H1 (cell line): ENCODE measurements at regions not wholly inside any gene's neighbourhood (a gene's known extent, or its start where the extent isn't known, plus 50 kb on each side); places are given as distances from the start of the nearest gene placed in this dataset.

ENCODE experiments used
- EP300 ChIP-seq, 2 experiments: IDR thresholded peaks; 1 replicate in 1 of 2; 2 replicates in 1 of 2; pipeline ENCODE4 v1.6.1; 2011 to 2012; ENCODE audit warnings: low read depth in 2 of 2, low read length in 2 of 2, mild to moderate bottlenecking in 2 of 2, borderline replicate concordance in 1 of 2, inconsistent platforms in 1 of 2, moderate library complexity in 1 of 2
- HDAC6 ChIP-seq: IDR thresholded peaks from one replicate; pipeline ENCODE4 v1.7.1; 2012; ENCODE audit warnings: low read depth, mild to moderate bottlenecking, inconsistent platforms, low read length, moderate library complexity
- KDM1A ChIP-seq: fragments of 200-600, 300-600 bp; sonication (generic); IDR thresholded peaks from 2 replicates; pipeline ENCODE4 v1.7.1; 2016; ENCODE audit warnings: mild to moderate bottlenecking, low read length, borderline replicate concordance
- NRF1 ChIP-seq: IDR thresholded peaks from 2 replicates; pipeline ENCODE4 v1.6.1; 2011; ENCODE audit warnings: mild to moderate bottlenecking, low read depth, low read length, improper control_type of control experiment
- RAD21 ChIP-seq, 2 experiments: IDR thresholded peaks in 1 of 2; conservative IDR thresholded peaks in 1 of 2; 2 replicates each; pipeline ENCODE4 v1.6.1; 2011; ENCODE audit warnings: low read depth in 2 of 2, low read length in 2 of 2, improper control_type of control experiment in 1 of 2, inconsistent platforms in 1 of 2, mild to moderate bottlenecking in 1 of 2, moderate library complexity in 1 of 2
- TAF1 ChIP-seq: IDR thresholded peaks from 2 replicates; pipeline ENCODE4 v1.6.1; 2011; ENCODE audit warnings: mild to moderate bottlenecking, low read depth, low read length
- YY1 ChIP-seq: IDR thresholded peaks from 2 replicates; pipeline ENCODE4 v1.6.1; 2011; ENCODE audit warnings: low read depth, mild to moderate bottlenecking, low read length
- TF ChIP-seq, protein P1 (sequence below), 3 experiments: IDR thresholded peaks; 1 replicate in 2 of 3; 2 replicates in 1 of 3; pipeline versions ENCODE4 v1.5.1 to v1.6.1; 2011; ENCODE audit warnings: low read length in 3 of 3, mild to moderate bottlenecking in 3 of 3, inconsistent platforms in 2 of 3, low read depth in 1 of 3, moderate library complexity in 1 of 3; ENCODE audit not compliant: insufficient read depth in 1 of 3; ENCODE audit errors: control extremely low read depth in 1 of 3

DNA sequence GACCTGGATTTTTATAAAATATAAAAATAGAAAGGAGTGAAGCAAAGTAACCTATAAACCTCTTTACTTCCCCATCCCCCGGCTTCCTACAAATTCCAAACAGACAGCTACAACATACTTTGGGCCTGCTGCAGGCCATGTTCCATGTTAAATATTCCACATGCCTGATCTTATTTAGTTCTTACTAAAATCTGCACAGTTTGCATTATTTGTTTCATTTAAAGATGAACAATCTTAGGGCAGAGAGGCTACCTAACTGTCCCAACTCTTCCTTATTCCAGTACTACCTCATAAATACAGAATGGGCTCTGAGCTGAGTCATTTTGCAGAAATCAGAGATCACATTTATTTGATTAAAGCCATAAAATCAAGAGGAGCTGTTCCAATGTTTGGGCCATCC is 665.0 kb downstream of the PDCD6IP start:
- no peak for TF ChIP-seq NRF1
- TF ChIP-seq, protein P1, sequence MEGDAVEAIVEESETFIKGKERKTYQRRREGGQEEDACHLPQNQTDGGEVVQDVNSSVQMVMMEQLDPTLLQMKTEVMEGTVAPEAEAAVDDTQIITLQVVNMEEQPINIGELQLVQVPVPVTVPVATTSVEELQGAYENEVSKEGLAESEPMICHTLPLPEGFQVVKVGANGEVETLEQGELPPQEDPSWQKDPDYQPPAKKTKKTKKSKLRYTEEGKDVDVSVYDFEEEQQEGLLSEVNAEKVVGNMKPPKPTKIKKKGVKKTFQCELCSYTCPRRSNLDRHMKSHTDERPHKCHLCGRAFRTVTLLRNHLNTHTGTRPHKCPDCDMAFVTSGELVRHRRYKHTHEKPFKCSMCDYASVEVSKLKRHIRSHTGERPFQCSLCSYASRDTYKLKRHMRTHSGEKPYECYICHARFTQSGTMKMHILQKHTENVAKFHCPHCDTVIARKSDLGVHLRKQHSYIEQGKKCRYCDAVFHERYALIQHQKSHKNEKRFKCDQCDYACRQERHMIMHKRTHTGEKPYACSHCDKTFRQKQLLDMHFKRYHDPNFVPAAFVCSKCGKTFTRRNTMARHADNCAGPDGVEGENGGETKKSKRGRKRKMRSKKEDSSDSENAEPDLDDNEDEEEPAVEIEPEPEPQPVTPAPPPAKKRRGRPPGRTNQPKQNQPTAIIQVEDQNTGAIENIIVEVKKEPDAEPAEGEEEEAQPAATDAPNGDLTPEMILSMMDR (IDR thresholded peaks at IDR 0.05; ENCODE audit: control extremely low read depth in 1 of 3, insufficient read depth in 1 of 3, low read depth in 1 of 3, low read length in 3 of 3), result no peak
- TF ChIP-seq EP300 (IDR thresholded peaks at IDR 0.05; ENCODE audit: borderline replicate concordance in 1 of 2, low read depth in 2 of 2, low read length in 2 of 2), result no peak
- TF ChIP-seq KDM1A, result no peak
- no peak for TF ChIP-seq RAD21 (IDR thresholded peaks at IDR 0.05 in 1 of 2, conservative IDR thresholded peaks at IDR 0.05 in 1 of 2; ENCODE audit: low read depth in 2 of 2, low read length in 2 of 2)
- TF ChIP-seq HDAC6, result no peak
- TF ChIP-seq YY1, result no peak
- no peak for TF ChIP-seq TAF1
